SK-N-SH (cell line): ENCODE measurements at regions not wholly inside any gene's neighbourhood (a gene's known extent, or its start where the extent isn't known, plus 50 kb on each side); places are given as distances from the start of the nearest gene placed in this dataset.

Experiments used
- CTCF ChIA-PET: fragments of 300-600, 350-600 bp; formaldehyde crosslinking; extraction: SDS; loops from one replicate; lab custom pipeline; 2021; lab: Yijun Ruan, JAX
- POLR2A ChIA-PET: fragments of 350-600 bp; sonication (Branson Sonifier 250); formaldehyde crosslinking; extraction: SDS; loops from one replicate; lab custom pipeline; 2020; ENCODE audit warnings: antibody characterized with exemption, inconsistent platforms; lab: Yijun Ruan, JAX
- DNase-seq: peaks from one replicate; pipeline ENCODE4 v3.0.0; 2012
- H2AFZ ChIP-seq: fragments of 200-600 bp; sonication (generic); 2 replicates; pipeline ENCODE4 v1.8.1; 2016; ENCODE audit warnings: antibody characterized with exemption, mild to moderate bottlenecking, low read depth
- H3F3A ChIP-seq: fragments of 200-600 bp; sonication (generic); replicated peaks from 2 replicates; pipeline ENCODE3; 2016; ENCODE audit warnings: antibody characterized with exemption, mild to moderate bottlenecking; ENCODE audit not compliant: insufficient read depth
- H3K27ac ChIP-seq, 2 experiments: fragments of 200-500 bp in 1 of 2; fragments of 200-600 bp in 1 of 2; sonication (Bioruptor generic) in 1 of 2; sonication (generic), shearing (Covaris generic) in 1 of 2; 2 replicates each; pipeline versions ENCODE4 v1.5.1 to v1.6.1; 2014 to 2016; ENCODE audit warnings: low read depth in 2 of 2, inconsistent platforms in 1 of 2, low read length in 1 of 2, mild to moderate bottlenecking in 1 of 2, mixed read lengths in 1 of 2
- H3K27me3 ChIP-seq: fragments of 200-600 bp; sonication (generic), shearing (Covaris generic); 2 replicates; pipeline ENCODE4 v1.6.1; 2016; ENCODE audit warnings: mixed run types; ENCODE audit not compliant: insufficient read depth
- H3K36me3 ChIP-seq, 2 experiments: fragments of 200-500 bp in 1 of 2; fragments of 200-600 bp in 1 of 2; sonication (Bioruptor generic) in 1 of 2; sonication (generic) in 1 of 2; replicated peaks in 1 of 2; 2 replicates each; pipeline versions ENCODE3 to v1.5.1; 2014 to 2016; ENCODE audit warnings: low read length in 1 of 2, mild to moderate bottlenecking in 1 of 2; ENCODE audit not compliant: insufficient read depth in 2 of 2, control insufficient read depth in 1 of 2
- H3K4me1 ChIP-seq, 2 experiments: fragments of 200-500 bp in 1 of 2; fragments of 200-600 bp in 1 of 2; sonication (Bioruptor generic) in 1 of 2; sonication (generic), shearing (Covaris generic) in 1 of 2; 2 replicates each; pipeline versions ENCODE4 v1.5.1 to v1.6.1; 2014 to 2016; ENCODE audit warnings: low read depth in 1 of 2, low read length in 1 of 2, mixed run types in 1 of 2; ENCODE audit not compliant: insufficient read depth in 2 of 2, control insufficient read depth in 1 of 2
- H3K4me2 ChIP-seq: fragments of 200-600 bp; sonication (generic), shearing (Covaris generic); 2 replicates; pipeline ENCODE4 v1.6.1; 2017; ENCODE audit warnings: mixed run types
- H3K4me3 ChIP-seq, 2 experiments: fragments of 200-500 bp in 1 of 2; fragments of 200-600 bp in 1 of 2; sonication (Bioruptor generic) in 1 of 2; sonication (generic), shearing (Covaris generic) in 1 of 2; 2 replicates each; pipeline versions ENCODE4 v1.5.1 to v1.8.1; 2014 to 2016; ENCODE audit warnings: low read depth in 2 of 2, inconsistent platforms in 1 of 2, low read length in 1 of 2, mild to moderate bottlenecking in 1 of 2, mixed read lengths in 1 of 2, moderate library complexity in 1 of 2
- H3K79me2 ChIP-seq: fragments of 200-600 bp; sonication (generic); 2 replicates; pipeline ENCODE4 v1.8.1; 2017; ENCODE audit warnings: mild to moderate bottlenecking; ENCODE audit not compliant: insufficient read depth
- H3K9ac ChIP-seq: fragments of 200-600 bp; sonication (generic); 2 replicates; pipeline ENCODE4 v1.6.1; 2017; ENCODE audit warnings: mixed run types
- H3K9me2 ChIP-seq: fragments of 200-600 bp; sonication (generic); 2 replicates; pipeline ENCODE4 v1.6.1; 2017; ENCODE audit warnings: mixed run types
- H3K9me3 ChIP-seq: fragments of 200-600 bp; sonication (generic); 2 replicates; pipeline ENCODE4 v1.6.1; 2017; ENCODE audit warnings: mixed run types, mild to moderate bottlenecking, moderate library complexity
- H4K20me1 ChIP-seq: fragments of 200-600 bp; sonication (generic); 2 replicates; pipeline ENCODE4 v1.6.1; 2017; ENCODE audit warnings: mild to moderate bottlenecking, mixed run types; ENCODE audit not compliant: insufficient read depth
- EP300 ChIP-seq, 2 experiments: IDR thresholded peaks; 2 replicates each; pipeline versions ENCODE4 v1.4.0 to v1.6.1; 2012; ENCODE audit warnings: borderline replicate concordance in 1 of 2, low read depth in 1 of 2, low read length in 1 of 2
- EZH2phosphoT487 ChIP-seq: fragments of 200-600 bp; sonication (generic); IDR thresholded peaks from 2 replicates; pipeline ENCODE4 v1.6.1; 2017; ENCODE audit warnings: low read depth, mixed run types, mild to moderate bottlenecking, antibody characterized with exemption, moderate library complexity, borderline replicate concordance
- FOSL2 ChIP-seq: IDR thresholded peaks from 2 replicates; pipeline ENCODE4 v1.4.0; 2012; ENCODE audit warnings: low read depth, mild to moderate bottlenecking, moderate library complexity, borderline replicate concordance
- GABPA ChIP-seq: IDR thresholded peaks from 2 replicates; pipeline ENCODE4 v1.4.0; 2012; ENCODE audit warnings: low read depth, mild to moderate bottlenecking
- GATA2 ChIP-seq: sonication (generic); formaldehyde crosslinking; IDR thresholded peaks from 2 replicates; pipeline ENCODE4 v1.5.0; 2020; ENCODE audit warnings: mild to moderate bottlenecking, missing genetic modification reagents
- RAD21 ChIP-seq: IDR thresholded peaks from 2 replicates; pipeline ENCODE4 v1.6.1; 2012; ENCODE audit warnings: mild to moderate bottlenecking, low read length
- RFX5 ChIP-seq: IDR thresholded peaks from 2 replicates; pipeline ENCODE4 v1.6.1; 2012; ENCODE audit warnings: mild to moderate bottlenecking, improper control_type of control experiment, low read length
- RXRA ChIP-seq: IDR thresholded peaks from 2 replicates; pipeline ENCODE4 v1.4.0; 2012; ENCODE audit warnings: low read depth, mild to moderate bottlenecking, borderline replicate concordance
- SIN3A ChIP-seq: IDR thresholded peaks from 2 replicates; pipeline ENCODE4 v1.6.1; 2012; ENCODE audit warnings: low read depth, mild to moderate bottlenecking, low read length, moderate library complexity, borderline replicate concordance
- SMC3 ChIP-seq: IDR thresholded peaks from 2 replicates; pipeline ENCODE4 v1.6.1; 2012; ENCODE audit warnings: low read depth, low read length, improper control_type of control experiment
- TEAD4 ChIP-seq: IDR thresholded peaks from 2 replicates; pipeline ENCODE4 v1.4.0; 2012; ENCODE audit warnings: mild to moderate bottlenecking, borderline replicate concordance; ENCODE audit not compliant: insufficient read depth
- WGBS: methylation state at CpG from one replicate; pipeline ENCODE4 v1.1.6; 2017; ENCODE audit warnings: low lambda C conversion rate; 5-methylcytosine and 5-hydroxymethylcytosine counted together
- TF ChIP-seq, protein P1 (sequence below): IDR thresholded peaks from 2 replicates; pipeline ENCODE4 v1.4.0; 2012; ENCODE audit warnings: low read depth, borderline replicate concordance
- TF ChIP-seq, protein P2 (sequence below): fragments of 150-350 bp; IDR thresholded peaks from 2 replicates; pipeline ENCODE4 v1.6.1; 2017; ENCODE audit warnings: antibody characterized with exemption, low read length, low read depth, borderline replicate concordance
- TF ChIP-seq, protein P3 (sequence below): fragments of 200-600 bp; sonication (generic); IDR thresholded peaks from 2 replicates; pipeline ENCODE4 v1.6.1; 2017; ENCODE audit warnings: antibody characterized with exemption, mild to moderate bottlenecking, moderate library complexity

DNA sequence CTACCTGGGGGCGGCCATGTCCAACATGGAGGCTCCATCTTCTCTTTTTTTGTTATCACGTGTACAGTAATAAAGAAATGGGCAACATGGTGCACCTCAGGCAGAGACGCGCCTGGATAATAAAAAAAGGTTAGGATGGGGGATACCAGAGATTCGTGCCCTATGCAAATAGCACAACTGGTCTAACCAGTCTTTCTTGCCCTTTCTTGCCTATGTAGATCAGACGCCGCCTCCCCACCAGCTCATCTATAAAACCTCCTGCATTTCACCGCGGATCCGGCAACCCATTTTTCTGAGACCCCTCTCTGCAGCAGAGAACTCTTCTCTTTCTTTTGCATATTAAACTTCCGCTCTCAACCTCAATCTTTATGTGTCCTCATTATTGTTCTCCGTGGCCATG is 68.7 kb downstream of the MYL12B start:
- Histone ChIP-seq H2AFZ (no peak overlapping the region), H3K9me2 (no peaks in the 10 kb centered on the region), H3K9ac (no peak overlapping the region), H3K79me2 (no peaks in the 10 kb centered on the region), H3K27ac (no peak overlapping the region), H3K9me3 (no peaks in the 10 kb centered on the region), H4K20me1 (no peaks in the 10 kb centered on the region), H3K36me3 (no peaks in the 10 kb centered on the region), H3K27me3 (no peaks in the 10 kb centered on the region), H3K4me1 (no peaks in the 10 kb centered on the region; a peak in 1 of 4 replicates), H3K4me3 (no peak overlapping the region), H3F3A (no peaks in the 10 kb centered on the region), H3K4me2 (no peak overlapping the region)
- DNase-seq: no peak
- ChIA-PET CTCF (no interaction called here), POLR2A (no interaction called here)
- 86% methylated on average over 12 of the region's 12 CpGs for WGBS
- TF ChIP-seq, protein P1, sequence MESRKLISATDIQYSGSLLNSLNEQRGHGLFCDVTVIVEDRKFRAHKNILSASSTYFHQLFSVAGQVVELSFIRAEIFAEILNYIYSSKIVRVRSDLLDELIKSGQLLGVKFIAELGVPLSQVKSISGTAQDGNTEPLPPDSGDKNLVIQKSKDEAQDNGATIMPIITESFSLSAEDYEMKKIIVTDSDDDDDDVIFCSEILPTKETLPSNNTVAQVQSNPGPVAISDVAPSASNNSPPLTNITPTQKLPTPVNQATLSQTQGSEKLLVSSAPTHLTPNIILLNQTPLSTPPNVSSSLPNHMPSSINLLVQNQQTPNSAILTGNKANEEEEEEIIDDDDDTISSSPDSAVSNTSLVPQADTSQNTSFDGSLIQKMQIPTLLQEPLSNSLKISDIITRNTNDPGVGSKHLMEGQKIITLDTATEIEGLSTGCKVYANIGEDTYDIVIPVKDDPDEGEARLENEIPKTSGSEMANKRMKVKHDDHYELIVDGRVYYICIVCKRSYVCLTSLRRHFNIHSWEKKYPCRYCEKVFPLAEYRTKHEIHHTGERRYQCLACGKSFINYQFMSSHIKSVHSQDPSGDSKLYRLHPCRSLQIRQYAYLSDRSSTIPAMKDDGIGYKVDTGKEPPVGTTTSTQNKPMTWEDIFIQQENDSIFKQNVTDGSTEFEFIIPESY: no peak
- TF ChIP-seq GABPA (no peak), RFX5 (no peak), TEAD4 (no peak), RXRA (no peak), FOSL2 (no peak), GATA2 (CRISPR knock-in tag) (no peak), EZH2phosphoT487 (no peak), EP300 (IDR thresholded peaks at IDR 0.05; ENCODE audit: borderline replicate concordance in 1 of 2, low read depth in 1 of 2, low read length in 1 of 2) (no peak), SIN3A (no peak), RAD21 (no peak)
- TF ChIP-seq, protein P2, sequence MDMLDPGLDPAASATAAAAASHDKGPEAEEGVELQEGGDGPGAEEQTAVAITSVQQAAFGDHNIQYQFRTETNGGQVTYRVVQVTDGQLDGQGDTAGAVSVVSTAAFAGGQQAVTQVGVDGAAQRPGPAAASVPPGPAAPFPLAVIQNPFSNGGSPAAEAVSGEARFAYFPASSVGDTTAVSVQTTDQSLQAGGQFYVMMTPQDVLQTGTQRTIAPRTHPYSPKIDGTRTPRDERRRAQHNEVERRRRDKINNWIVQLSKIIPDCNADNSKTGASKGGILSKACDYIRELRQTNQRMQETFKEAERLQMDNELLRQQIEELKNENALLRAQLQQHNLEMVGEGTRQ: no peak
- TF ChIP-seq, protein P3, sequence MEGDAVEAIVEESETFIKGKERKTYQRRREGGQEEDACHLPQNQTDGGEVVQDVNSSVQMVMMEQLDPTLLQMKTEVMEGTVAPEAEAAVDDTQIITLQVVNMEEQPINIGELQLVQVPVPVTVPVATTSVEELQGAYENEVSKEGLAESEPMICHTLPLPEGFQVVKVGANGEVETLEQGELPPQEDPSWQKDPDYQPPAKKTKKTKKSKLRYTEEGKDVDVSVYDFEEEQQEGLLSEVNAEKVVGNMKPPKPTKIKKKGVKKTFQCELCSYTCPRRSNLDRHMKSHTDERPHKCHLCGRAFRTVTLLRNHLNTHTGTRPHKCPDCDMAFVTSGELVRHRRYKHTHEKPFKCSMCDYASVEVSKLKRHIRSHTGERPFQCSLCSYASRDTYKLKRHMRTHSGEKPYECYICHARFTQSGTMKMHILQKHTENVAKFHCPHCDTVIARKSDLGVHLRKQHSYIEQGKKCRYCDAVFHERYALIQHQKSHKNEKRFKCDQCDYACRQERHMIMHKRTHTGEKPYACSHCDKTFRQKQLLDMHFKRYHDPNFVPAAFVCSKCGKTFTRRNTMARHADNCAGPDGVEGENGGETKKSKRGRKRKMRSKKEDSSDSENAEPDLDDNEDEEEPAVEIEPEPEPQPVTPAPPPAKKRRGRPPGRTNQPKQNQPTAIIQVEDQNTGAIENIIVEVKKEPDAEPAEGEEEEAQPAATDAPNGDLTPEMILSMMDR: no peak
- TF ChIP-seq, all 33 proteins: peak for 0

GRCh38 chr18:3332376-3332775 is 70.4 kb downstream of the MYL12B start:
- no peaks in the 10 kb centered on the region for H3F3A ChIP-seq
- no peak overlapping the region for H3K9ac ChIP-seq
- H3K27me3 ChIP-seq: no peaks in the 10 kb centered on the region
- POLR2A ChIA-PET: no interaction called here
- H2AFZ ChIP-seq: no peak overlapping the region
- H3K9me2 ChIP-seq: no peaks in the 10 kb centered on the region
- 87% methylated on average over 2 of the region's 2 CpGs for WGBS
- H3K27ac ChIP-seq: no peak overlapping the region
- H3K9me3 ChIP-seq: no peaks in the 10 kb centered on the region
- no peak for DNase-seq
- no peaks in the 10 kb centered on the region; a peak in 1 of 4 replicates for H3K4me1 ChIP-seq
- no peaks in the 10 kb centered on the region for H3K36me3 ChIP-seq
- H3K4me3 ChIP-seq: no peak overlapping the region
- H3K4me2 ChIP-seq: no peak overlapping the region
- H4K20me1 ChIP-seq: no peaks in the 10 kb centered on the region
- CTCF ChIA-PET: interaction anchor here (0.6 to 2.6 kb wide), 2 partner anchors 9 to 174 kb away, joined by 3 to 10 read pairs; no protein-coding TSS in a partner anchor
- no peaks in the 10 kb centered on the region for H3K79me2 ChIP-seq
- TF ChIP-seq, protein P1: no peak
- no peak for TF ChIP-seq SMC3
- TF ChIP-seq, all 33 proteins: peak for 0
